Activated T-cell treated with anti-CD3 and anti-CD28 coated beads, Interleukin-2, amount 50 U/mL, for 24 hours (primary cell): ENCODE measurements at regions not wholly inside any gene's neighbourhood (a gene's known extent, or its start where the extent isn't known, plus 50 kb on each side); places are given as distances from the start of the nearest gene placed in this dataset.

ENCODE experiments used
- DNase-seq: peaks from one replicate; pipeline ENCODE4 v3.0.0-alpha.2; 2020
- H3K27ac Mint-ChIP-seq: 2 replicates; pipeline ENCODE4 v1.8.0; 2020; ENCODE audit warnings: mild to moderate bottlenecking, mixed read lengths
- H3K27me3 Mint-ChIP-seq: 2 replicates; pipeline ENCODE4 v1.8.0; 2020; ENCODE audit warnings: mixed read lengths
- H3K36me3 Mint-ChIP-seq: 2 replicates; pipeline ENCODE4 v1.8.0; 2020; ENCODE audit warnings: low read depth, mixed read lengths
- H3K4me1 Mint-ChIP-seq: 2 replicates; pipeline ENCODE4 v1.8.0; 2020; ENCODE audit warnings: low read depth, mixed read lengths
- H3K4me3 Mint-ChIP-seq: 2 replicates; pipeline ENCODE4 v1.8.0; 2020; ENCODE audit warnings: mild to moderate bottlenecking, moderate library complexity, mixed read lengths
- H3K9me3 Mint-ChIP-seq: 2 replicates; pipeline ENCODE4 v1.8.0; 2020; ENCODE audit warnings: mixed read lengths

DNA sequence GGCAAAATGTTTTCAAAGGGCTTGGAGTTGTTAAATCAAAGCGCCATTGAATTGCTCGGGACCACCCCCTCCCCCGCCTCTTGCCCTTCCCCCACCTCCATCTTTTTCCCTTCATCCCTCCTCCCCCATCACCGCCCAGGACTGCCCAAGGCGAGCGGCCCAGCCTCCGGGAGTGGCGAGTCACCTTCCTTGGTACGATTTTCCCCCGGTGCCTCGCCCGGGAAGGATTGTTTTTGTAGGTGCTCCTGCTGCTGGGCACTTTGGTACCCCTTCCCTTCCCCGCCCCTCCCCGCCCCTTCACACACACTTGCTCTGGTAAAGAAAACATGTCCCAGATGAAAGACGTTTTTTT lies 61.2 kb downstream of the TMEM174 start:
- Mint-ChIP-seq H3K27me3 (peaks cover 82% of the 10 kb centered on the region), H3K9me3 (no peaks in the 10 kb centered on the region), H3K4me1 (peaks cover 32% of the 10 kb centered on the region), H3K27ac (no peak overlapping the region), H3K4me3 (no peak overlapping the region), H3K36me3 (no peaks in the 10 kb centered on the region)
- DNase-seq = no peak

DNA sequence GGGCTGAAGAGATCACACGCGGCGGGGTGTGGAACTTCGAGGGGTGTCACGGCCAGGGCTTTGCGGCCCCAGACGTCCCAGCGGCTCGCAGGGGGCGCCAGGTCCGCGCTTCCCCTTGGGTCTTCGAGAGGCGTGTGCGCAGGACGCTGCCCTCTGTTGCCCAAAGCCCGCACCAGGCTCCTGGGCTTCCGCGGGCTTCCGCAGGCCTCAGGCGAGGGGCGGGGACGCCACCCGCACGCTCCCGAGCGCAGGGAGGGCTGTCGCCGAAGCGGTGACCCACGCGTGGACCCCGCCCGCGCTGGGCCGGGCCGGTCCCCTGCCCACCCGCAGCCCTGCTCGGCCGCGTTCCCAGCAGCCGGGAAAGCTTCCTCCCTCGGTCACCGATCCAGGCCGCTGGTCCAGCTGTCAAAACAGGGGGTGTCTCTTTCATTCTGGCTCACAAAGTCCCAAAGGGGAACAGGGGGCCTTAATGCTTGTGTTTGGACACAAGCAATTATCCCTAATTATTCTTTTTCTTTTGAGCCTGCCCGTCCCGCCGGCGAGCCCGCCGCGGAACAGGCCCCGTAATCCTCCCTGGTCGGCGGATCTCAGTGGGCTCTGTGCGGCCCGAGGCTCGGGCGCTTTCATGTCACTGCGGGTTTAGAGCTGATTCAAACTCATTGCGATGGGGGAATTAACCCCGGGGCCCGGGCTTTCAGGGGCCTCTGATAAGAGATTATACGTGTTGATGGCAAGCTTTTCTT lies 60.6 kb downstream of the TMEM174 start:
- H3K4me3 Mint-ChIP-seq = peak overlapping the region; percentile 46
- no peaks in the 10 kb centered on the region for H3K9me3 Mint-ChIP-seq
- DNase-seq = no peak
- peaks cover 85% of the 10 kb centered on the region for H3K27me3 Mint-ChIP-seq
- no peaks in the 10 kb centered on the region for H3K36me3 Mint-ChIP-seq
- no peak overlapping the region for H3K27ac Mint-ChIP-seq
- peaks cover 32% of the 10 kb centered on the region for H3K4me1 Mint-ChIP-seq

DNA sequence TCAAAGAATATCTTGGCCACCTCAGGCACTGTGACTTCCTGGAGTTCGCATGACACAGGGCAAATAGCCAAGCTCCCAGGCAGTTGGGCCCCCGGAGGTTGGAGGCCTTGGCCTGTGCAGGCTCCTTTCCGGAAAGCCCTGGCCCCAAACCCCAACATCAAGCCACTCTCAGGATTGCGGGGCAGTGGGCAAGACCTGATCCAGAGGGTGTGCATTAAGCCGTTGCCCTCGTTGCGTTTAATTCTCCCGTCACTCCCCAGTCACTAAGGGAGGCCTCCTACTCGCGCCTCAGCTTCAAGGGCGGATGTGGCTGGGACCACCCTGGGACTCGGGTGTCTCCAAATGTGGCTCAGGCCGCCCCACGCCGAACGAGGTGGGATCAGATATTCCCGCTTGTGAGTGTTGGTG lies 60.1 kb downstream of the TMEM174 start:
- DNase-seq = no peak
- H3K4me3 Mint-ChIP-seq = peak overlapping the region; percentile 43
- H3K27ac Mint-ChIP-seq = no peak overlapping the region
- H3K36me3 Mint-ChIP-seq = no peaks in the 10 kb centered on the region
- peaks cover 32% of the 10 kb centered on the region for H3K4me1 Mint-ChIP-seq
- no peaks in the 10 kb centered on the region for H3K9me3 Mint-ChIP-seq
- peaks cover 91% of the 10 kb centered on the region for H3K27me3 Mint-ChIP-seq

DNA sequence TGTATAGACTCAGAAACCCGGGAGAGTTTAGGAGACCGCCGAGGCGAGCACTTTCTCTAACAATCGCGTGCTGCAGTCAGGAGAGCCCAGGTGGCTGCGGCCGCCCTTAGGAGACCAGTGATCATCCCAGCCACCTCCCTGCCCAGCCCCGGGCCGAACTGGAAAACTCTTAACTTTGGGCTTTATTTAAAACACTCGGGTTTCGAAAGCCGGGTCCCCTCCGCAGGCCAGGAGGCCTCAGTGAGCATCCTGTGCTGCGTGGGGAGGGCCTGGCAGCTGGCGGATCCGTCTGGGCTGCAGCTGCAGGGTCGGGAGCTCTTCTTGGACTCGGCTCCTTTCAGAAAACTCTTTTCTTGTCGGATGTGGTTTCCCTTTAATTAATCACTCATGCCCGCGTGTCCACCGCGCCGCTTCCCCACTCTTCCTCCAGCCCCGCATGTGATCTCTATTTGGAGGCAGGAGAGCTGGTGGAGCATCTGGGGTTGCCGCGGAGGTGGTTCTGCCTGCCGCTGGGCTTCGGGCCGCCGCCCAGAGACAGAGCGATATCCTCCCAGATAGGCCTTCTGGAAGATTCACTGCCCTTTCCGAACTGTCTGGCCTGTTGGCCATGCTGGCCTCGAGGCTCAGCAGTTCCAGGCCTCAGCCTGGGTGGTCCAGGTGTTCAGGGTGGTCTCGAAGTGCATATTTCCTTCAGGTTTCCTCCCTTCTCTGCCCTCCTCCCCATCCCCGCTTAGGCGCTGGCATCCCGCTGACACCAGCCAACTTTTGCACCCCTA lies 59.5 kb downstream of the TMEM174 start:
- Mint-ChIP-seq H3K27ac (no peak overlapping the region), H3K4me3 (peak overlapping the region; percentile 29), H3K27me3 (peaks cover 92% of the 10 kb centered on the region), H3K36me3 (no peaks in the 10 kb centered on the region), H3K4me1 (peaks cover 32% of the 10 kb centered on the region), H3K9me3 (no peaks in the 10 kb centered on the region)
- DNase-seq = no peak

DNA sequence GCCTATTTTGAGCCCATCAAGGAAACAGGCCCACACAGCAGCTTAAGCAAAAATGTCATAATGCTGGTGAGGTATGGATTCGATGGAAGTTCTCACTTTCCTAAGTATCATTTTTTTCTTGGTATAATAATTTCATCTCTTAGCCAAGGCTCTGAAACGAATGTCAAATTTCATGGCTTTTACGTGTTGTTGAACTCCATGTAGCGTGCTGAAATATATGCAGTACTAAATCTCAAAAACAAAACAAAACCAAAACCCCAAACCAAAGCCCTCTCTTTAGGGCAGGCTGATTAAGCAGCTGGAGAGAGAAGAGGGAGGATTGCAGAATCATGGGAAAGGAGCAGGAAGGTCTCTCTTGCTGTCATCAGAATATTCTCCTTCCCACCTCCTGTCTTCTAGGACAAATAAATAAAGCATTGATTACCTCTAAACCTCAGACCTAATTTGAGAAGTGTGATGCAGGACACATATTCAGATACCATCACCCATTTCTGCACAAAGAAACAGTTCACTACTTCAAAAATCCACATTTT lies 58.3 kb downstream of the TMEM174 start:
- Mint-ChIP-seq H3K9me3 (no peaks in the 10 kb centered on the region), H3K27me3 (peaks cover 95% of the 10 kb centered on the region), H3K27ac (no peak overlapping the region), H3K36me3 (no peaks in the 10 kb centered on the region), H3K4me1 (peaks cover 32% of the 10 kb centered on the region), H3K4me3 (no peak overlapping the region)
- no peak for DNase-seq

DNA sequence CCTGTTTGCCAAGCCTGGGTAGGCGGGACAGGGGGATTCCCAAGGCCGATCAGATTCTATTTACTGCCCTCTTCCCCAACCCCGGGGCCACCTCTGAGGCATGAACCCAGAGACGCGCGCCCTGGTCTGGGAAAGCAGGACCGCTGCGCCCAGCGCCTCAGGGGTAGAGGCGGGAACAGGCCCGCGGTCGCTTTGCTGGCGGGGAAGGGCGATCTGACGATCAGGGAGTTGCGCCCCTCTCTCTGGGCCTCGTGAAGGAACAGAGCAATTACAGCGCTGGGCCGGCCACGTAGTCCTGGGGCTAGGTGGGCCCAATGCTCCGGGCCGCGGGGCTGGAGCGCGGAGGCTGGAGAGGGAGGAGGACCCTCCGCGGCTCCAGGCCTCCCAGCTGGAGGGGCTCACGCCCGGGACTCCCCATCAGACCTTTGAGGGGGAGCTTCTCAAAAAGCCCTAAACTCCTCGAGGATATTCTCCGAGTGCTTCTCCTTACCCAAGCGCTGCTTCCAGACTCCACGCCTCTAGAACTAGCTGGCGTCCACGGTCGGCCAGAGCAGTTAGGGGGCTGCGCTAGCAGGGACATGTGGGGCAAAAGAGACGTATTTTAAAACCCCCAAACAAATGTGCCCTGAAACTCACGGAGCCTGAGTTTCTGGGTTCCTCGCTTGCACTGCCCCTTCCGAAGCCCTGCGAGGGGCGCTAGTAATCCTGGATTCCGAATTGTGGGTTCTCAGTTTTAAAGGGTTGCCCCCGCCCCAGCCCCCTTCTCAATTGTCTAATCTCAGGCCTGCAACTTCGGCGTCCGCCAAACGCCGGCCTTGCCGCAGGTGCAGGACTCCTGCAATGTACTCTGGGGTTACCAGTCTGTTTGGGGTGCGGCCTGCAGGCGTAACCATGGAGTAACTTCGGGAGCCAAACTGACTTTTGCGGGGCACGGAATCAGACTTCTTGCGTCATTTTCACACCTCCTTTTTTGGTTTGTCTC lies 57.6 kb downstream of the TMEM174 start:
- Mint-ChIP-seq H3K27ac (no peak overlapping the region), H3K36me3 (no peaks in the 10 kb centered on the region)

DNA sequence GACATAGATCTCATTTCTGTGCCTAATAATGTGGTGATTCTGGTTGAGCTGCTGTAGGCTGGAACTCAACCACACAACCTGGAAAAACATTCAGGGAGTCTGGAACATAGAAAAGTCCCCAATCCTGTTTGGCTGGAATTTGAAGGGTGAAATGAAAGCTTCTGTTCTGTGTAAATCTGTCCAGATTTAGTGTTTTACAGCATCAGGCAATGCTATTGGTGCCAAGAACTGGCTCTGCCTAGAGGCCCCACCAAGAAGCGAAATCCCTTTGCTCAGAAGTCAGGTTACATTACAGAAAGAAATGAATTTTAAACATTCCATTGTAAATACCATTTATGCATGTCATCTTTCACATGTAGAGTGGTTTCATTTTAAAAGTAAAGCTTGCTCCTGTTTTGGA lies 56.3 kb downstream of the TMEM174 start:
- H3K27me3 Mint-ChIP-seq = peaks cover 92% of the 10 kb centered on the region
- H3K36me3 Mint-ChIP-seq = no peaks in the 10 kb centered on the region
- H3K9me3 Mint-ChIP-seq = no peaks in the 10 kb centered on the region
- no peak overlapping the region for H3K27ac Mint-ChIP-seq
- no peak for DNase-seq
- H3K4me3 Mint-ChIP-seq = no peak overlapping the region
- H3K4me1 Mint-ChIP-seq = peaks cover 32% of the 10 kb centered on the region

More for the DNA sequence above, 57.6 kb downstream of the TMEM174 start:
- Mint-ChIP-seq H3K9me3 (no peaks in the 10 kb centered on the region), H3K27me3 (peaks cover 95% of the 10 kb centered on the region), H3K4me3 (no peak overlapping the region), H3K4me1 (peaks cover 32% of the 10 kb centered on the region)
- no peak for DNase-seq

DNA sequence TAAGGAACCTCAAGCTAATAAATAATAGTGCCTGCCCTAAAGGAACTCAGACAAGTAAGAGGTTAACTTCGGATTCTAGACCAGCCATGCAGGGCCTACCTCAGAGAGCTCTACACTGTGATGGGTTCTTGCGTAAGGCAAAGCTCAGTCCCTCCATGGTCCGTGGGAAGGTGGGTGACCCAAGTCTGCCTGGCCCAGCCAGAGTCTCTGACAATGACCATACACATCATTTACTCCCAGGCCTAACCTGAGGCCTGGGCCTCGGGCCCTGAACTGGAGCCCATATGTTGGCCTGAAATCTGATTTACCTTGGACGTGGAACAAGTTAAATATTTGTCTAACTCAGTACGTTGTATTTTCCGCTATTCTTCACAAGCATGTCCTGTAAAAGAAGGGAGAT lies 55.1 kb downstream of the TMEM174 start:
- Mint-ChIP-seq H3K4me1 (peaks cover 26% of the 10 kb centered on the region), H3K27ac (no peak overlapping the region), H3K9me3 (no peaks in the 10 kb centered on the region), H3K27me3 (peaks cover 90% of the 10 kb centered on the region), H3K36me3 (no peaks in the 10 kb centered on the region), H3K4me3 (no peak overlapping the region)
- DNase-seq = no peak
